AG09309 (cell line): ENCODE measurements at regions not wholly inside any gene's neighbourhood (a gene's known extent, or its start where the extent isn't known, plus 50 kb on each side); places are given as distances from the start of the nearest gene placed in this dataset.

Source experiments
- DNase-seq: peaks from one replicate; pipeline ENCODE4 v3.0.0-alpha.2; 2010; ENCODE audit warnings: low read depth
- H3K4me3 ChIP-seq: 2 replicates; pipeline ENCODE4 v1.5.1; 2011; ENCODE audit warnings: mild to moderate bottlenecking, low read depth, low read length, moderate library complexity; ENCODE audit not compliant: control insufficient read depth
- CTCF ChIP-seq: IDR thresholded peaks from 2 replicates; pipeline ENCODE4 v1.5.1; 2011; ENCODE audit warnings: mild to moderate bottlenecking, low read depth, low read length, inconsistent platforms; ENCODE audit not compliant: insufficient read depth, control insufficient read depth; ENCODE audit errors: missing control alignments

GRCh38 chr4:23212558-23212957 is 519.8 kb downstream of the GBA3 start:
- DNase-seq: no peak
- TF ChIP-seq CTCF: no peak
- no peak overlapping the region for H3K4me3 ChIP-seq

- no peak for TF ChIP-seq CTCF
- no peak for DNase-seq
- H3K4me3 ChIP-seq: no peak overlapping the region
Measured at GRCh38 chr4:23207059-23207458, 514.3 kb downstream of the GBA3 start.

GRCh38 chr4:23202712-23203247 is 510.0 kb downstream of the GBA3 start:
- no peak for TF ChIP-seq CTCF
- no peak overlapping the region for H3K4me3 ChIP-seq
- DNase-seq: no peak

- H3K4me3 ChIP-seq: no peak overlapping the region
- DNase-seq: no peak
- no peak for TF ChIP-seq CTCF
Measured at GRCh38 chr4:23194751-23195150, 502.0 kb downstream of the GBA3 start.

GRCh38 chr4:23174179-23174578 is 481.4 kb downstream of the GBA3 start:
- TF ChIP-seq CTCF: no peak
- DNase-seq: no peak
- no peak overlapping the region for H3K4me3 ChIP-seq

- no peak for DNase-seq
- H3K4me3 ChIP-seq: no peak overlapping the region
- TF ChIP-seq CTCF: no peak
Measured at GRCh38 chr4:23171976-23172375, 479.2 kb downstream of the GBA3 start.
